ENCODE measurements at regions not wholly inside any gene's neighbourhood (a gene's known extent, or its start where the extent isn't known, plus 50 kb on each side); places are given as distances from the start of the nearest gene placed in this dataset.

- TF ChIP-seq ISL1 (CRISPR knock-in tag; IDR thresholded peaks at IDR 0.05) (no peak), ESRRG (CRISPR knock-in tag; IDR thresholded peaks at IDR 0.05) (no peak), CREB5 (CRISPR knock-in tag; IDR thresholded peaks at IDR 0.05; ENCODE audit: low read depth) (no peak), TSHZ2 (CRISPR knock-in tag; IDR thresholded peaks at IDR 0.05) (no peak), RARB (CRISPR knock-in tag; IDR thresholded peaks at IDR 0.05) (no peak), OSR1 (CRISPR knock-in tag; IDR thresholded peaks at IDR 0.05) (no peak), CSRNP3 (CRISPR knock-in tag; IDR thresholded peaks at IDR 0.05) (no peak), CSDC2 (CRISPR knock-in tag; IDR thresholded peaks at IDR 0.05) (no peak), ZNF8 (CRISPR knock-in tag; IDR thresholded peaks at IDR 0.05) (no peak), ZFP3 (CRISPR knock-in tag; IDR thresholded peaks at IDR 0.05) (no peak), PATZ1 (CRISPR knock-in tag; IDR thresholded peaks at IDR 0.05; ENCODE audit: borderline replicate concordance) (no peak), PPARA (CRISPR knock-in tag; IDR thresholded peaks at IDR 0.05; ENCODE audit: borderline replicate concordance) (no peak), ZNF70 (CRISPR knock-in tag; IDR thresholded peaks at IDR 0.05) (no peak), ARNTL (CRISPR knock-in tag; IDR thresholded peaks at IDR 0.05; ENCODE audit: borderline replicate concordance, low read depth) (no peak)
- no peak for ATAC-seq
These were observed 49.7 kb downstream of the SIPA1L2 start for GRCh38 chr1:232579958-232580941.

GRCh38 chr1:232579466-232579865 is 50.5 kb downstream of the SIPA1L2 start:
- TF ChIP-seq ZNF8 (CRISPR knock-in tag; IDR thresholded peaks at IDR 0.05) (no peak), TOX (CRISPR knock-in tag; IDR thresholded peaks at IDR 0.05; ENCODE audit: borderline replicate concordance) (no peak), ZNF565 (CRISPR knock-in tag; conservative IDR thresholded peaks at IDR 0.05; ENCODE audit: low read depth) (no peak), CREB5 (CRISPR knock-in tag; IDR thresholded peaks at IDR 0.05; ENCODE audit: low read depth) (no peak), POU6F1 (CRISPR knock-in tag; IDR thresholded peaks at IDR 0.05; ENCODE audit: borderline replicate concordance, low read depth) (no peak), PATZ1 (CRISPR knock-in tag; IDR thresholded peaks at IDR 0.05; ENCODE audit: borderline replicate concordance) (no peak), ZFP3 (CRISPR knock-in tag; IDR thresholded peaks at IDR 0.05) (no peak), GLIS3 (CRISPR knock-in tag; IDR thresholded peaks at IDR 0.05) (no peak), ZFP30 (CRISPR knock-in tag; IDR thresholded peaks at IDR 0.05) (no peak), CSRNP3 (CRISPR knock-in tag; IDR thresholded peaks at IDR 0.05) (no peak), SNAI2 (CRISPR knock-in tag; IDR thresholded peaks at IDR 0.05) (no peak), TSHZ2 (CRISPR knock-in tag; IDR thresholded peaks at IDR 0.05) (no peak), ZNF70 (CRISPR knock-in tag; IDR thresholded peaks at IDR 0.05) (no peak), ESRRG (CRISPR knock-in tag; IDR thresholded peaks at IDR 0.05) (no peak)
- ATAC-seq: no peak
